Natural killer cell (primary cell): ENCODE measurements at regions not wholly inside any gene's neighbourhood (a gene's known extent, or its start where the extent isn't known, plus 50 kb on each side); places are given as distances from the start of the nearest gene placed in this dataset.

Source experiments
- ATAC-seq, 3 donors: fragments of 150-1000 bp in 2 of 3; fragments of 200-7000 bp in 1 of 3; cut with Tn5 transposase; 1 replicate in 1 of 3; 2 replicates in 2 of 3; pipeline ENCODE4 v1.10.0; 2021; ENCODE audit warnings: mild to moderate bottlenecking in 2 of 3, moderate library complexity in 2 of 3
- DNase-seq, 2 donors: peaks; one replicate each; pipeline versions ENCODE4 v3.0.0 to v3.0.0-alpha.2; 2013 to 2021; ENCODE audit warnings: mixed read lengths in 1 of 2
- H3K27ac ChIP-seq: one replicate; pipeline ENCODE4 v1.5.1; 2013; ENCODE audit warnings: mild to moderate bottlenecking, low read length
- H3K27me3 ChIP-seq: one replicate; pipeline ENCODE4 v1.6.1; 2013; ENCODE audit warnings: low read length; ENCODE audit not compliant: control insufficient read depth, insufficient read depth
- H3K36me3 ChIP-seq: one replicate; pipeline ENCODE4 v1.6.1; 2013; ENCODE audit warnings: low read length; ENCODE audit not compliant: control insufficient read depth, insufficient read depth
- H3K4me1 ChIP-seq: one replicate; pipeline ENCODE4 v1.6.1; 2013; ENCODE audit warnings: low read length; ENCODE audit not compliant: control insufficient read depth, insufficient read depth
- H3K4me3 ChIP-seq: one replicate; pipeline ENCODE4 v1.5.1; 2013; ENCODE audit warnings: low read length
- H3K9me3 ChIP-seq: one replicate; pipeline ENCODE4 v1.6.1; 2013; ENCODE audit warnings: low read length; ENCODE audit not compliant: control insufficient read depth, insufficient read depth
- H3K27ac Mint-ChIP-seq, 2 donors: one replicate each; pipeline ENCODE4 v1.8.0; 2022; ENCODE audit warnings: mild to moderate bottlenecking in 2 of 2, mixed read lengths in 2 of 2, moderate library complexity in 1 of 2
- H3K27me3 Mint-ChIP-seq, 2 donors: one replicate each; pipeline ENCODE4 v1.8.0; 2022; ENCODE audit warnings: low read depth in 2 of 2, mixed read lengths in 2 of 2
- H3K36me3 Mint-ChIP-seq: one replicate; pipeline ENCODE4 v1.8.0; 2022; ENCODE audit warnings: mixed read lengths
- H3K4me1 Mint-ChIP-seq, 2 donors: one replicate each; pipeline ENCODE4 v1.8.0; 2022; ENCODE audit warnings: mixed read lengths in 2 of 2
- H3K4me3 Mint-ChIP-seq: one replicate; pipeline ENCODE4 v1.8.0; 2022; ENCODE audit warnings: mild to moderate bottlenecking, moderate library complexity, mixed read lengths
- H3K9me3 Mint-ChIP-seq, 2 donors: one replicate each; pipeline ENCODE4 v1.8.0; 2022; ENCODE audit warnings: mixed read lengths in 2 of 2
- WGBS: methylation state at CpG from one replicate; pipeline ENCODE4 v1.1.7; 2013; ENCODE audit warnings: missing lambda C conversion rate; ENCODE audit not compliant: insufficient coverage; 5-methylcytosine and 5-hydroxymethylcytosine counted together
- intact Hi-C: fragments of 100-400 bp; cut with micrococcal nuclease; formaldehyde crosslinking; loops from one replicate; pipeline ENCODE4 v1.14.2; 2022
- TF ChIP-seq, protein P1 (sequence below): fragments of 200-600 bp; IDR thresholded peaks from one replicate; pipeline ENCODE4 v1.8.0; 2022; ENCODE audit warnings: antibody characterized with exemption

DNA sequence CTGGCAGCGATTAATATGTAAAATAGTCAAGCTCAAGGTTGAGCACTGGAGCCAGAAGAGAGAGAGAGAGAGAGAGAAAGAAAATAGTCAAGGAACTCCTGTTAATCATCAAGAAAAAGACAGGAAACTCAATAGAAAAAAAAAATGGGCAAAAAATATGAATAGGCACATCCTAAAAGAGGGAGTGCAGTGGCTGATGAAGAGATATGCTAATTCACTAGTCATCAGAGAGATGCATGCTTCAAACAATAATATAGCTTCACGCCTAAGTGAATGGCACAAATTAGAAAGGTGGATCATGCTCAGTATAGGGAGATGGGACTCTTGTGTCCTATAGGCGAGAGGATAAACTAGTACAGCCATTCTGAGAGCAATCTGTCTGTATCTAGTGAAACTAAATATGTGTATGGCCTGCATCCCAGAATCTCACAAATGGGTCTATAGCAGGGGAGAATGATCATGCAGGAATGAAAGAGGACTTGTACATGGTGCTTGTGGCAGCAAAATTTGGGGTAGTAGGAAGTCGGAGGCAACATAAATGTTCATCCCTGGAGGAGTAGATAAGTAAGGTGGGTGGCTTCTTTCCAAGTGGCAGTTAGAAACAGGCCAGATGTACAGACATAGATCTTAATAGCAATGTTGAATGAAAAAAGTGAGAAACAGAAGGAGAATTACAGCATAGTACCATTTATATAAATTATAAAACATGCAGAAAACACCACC lies 176.8 kb downstream of the VEGFA start:
- H3K4me1 ChIP-seq, result no peaks in the 10 kb centered on the region
- no peak for ATAC-seq
- WGBS, result 89% methylated on average over 4 of the region's 4 CpGs
- no peaks in the 10 kb centered on the region for H3K27me3 ChIP-seq
- Mint-ChIP-seq H3K4me1 (no peaks in the 10 kb centered on the region), H3K9me3 (peaks cover 0 to 6% of the 10 kb centered on the region in 2 donors), H3K27me3 (peaks cover 0 to 2% of the 10 kb centered on the region in 2 donors), H3K36me3 (peaks cover 13% of the 10 kb centered on the region), H3K27ac (no peak overlapping the region), H3K4me3 (no peak overlapping the region)
- H3K9me3 ChIP-seq, result peaks cover 7% of the 10 kb centered on the region
- no peak overlapping the region for H3K4me3 ChIP-seq
- H3K27ac ChIP-seq, result no peak overlapping the region
- no peaks in the 10 kb centered on the region for H3K36me3 ChIP-seq
- TF ChIP-seq, protein P1, sequence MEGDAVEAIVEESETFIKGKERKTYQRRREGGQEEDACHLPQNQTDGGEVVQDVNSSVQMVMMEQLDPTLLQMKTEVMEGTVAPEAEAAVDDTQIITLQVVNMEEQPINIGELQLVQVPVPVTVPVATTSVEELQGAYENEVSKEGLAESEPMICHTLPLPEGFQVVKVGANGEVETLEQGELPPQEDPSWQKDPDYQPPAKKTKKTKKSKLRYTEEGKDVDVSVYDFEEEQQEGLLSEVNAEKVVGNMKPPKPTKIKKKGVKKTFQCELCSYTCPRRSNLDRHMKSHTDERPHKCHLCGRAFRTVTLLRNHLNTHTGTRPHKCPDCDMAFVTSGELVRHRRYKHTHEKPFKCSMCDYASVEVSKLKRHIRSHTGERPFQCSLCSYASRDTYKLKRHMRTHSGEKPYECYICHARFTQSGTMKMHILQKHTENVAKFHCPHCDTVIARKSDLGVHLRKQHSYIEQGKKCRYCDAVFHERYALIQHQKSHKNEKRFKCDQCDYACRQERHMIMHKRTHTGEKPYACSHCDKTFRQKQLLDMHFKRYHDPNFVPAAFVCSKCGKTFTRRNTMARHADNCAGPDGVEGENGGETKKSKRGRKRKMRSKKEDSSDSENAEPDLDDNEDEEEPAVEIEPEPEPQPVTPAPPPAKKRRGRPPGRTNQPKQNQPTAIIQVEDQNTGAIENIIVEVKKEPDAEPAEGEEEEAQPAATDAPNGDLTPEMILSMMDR, result no peak
- no peak for DNase-seq
- intact Hi-C loops, result no loop called here

DNA sequence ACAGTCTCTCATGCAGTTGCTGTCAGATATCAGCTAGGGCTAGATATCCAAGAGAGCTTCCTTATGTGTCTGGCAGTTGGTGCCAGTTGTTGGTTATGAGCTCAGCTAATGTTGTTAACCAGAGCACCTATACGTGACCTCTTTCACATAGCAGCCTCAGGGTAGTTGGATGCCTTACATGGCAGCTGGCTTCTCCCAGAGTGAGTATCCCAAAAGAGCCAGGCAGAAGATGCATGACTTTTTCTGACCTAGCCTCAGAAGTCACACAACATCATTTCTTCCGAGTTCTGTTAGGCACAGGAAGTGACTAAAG lies 175.7 kb downstream of the VEGFA start:
- H3K27me3 Mint-ChIP-seq, result peaks cover 0 to 2% of the 10 kb centered on the region in 2 donors
- no peak overlapping the region for H3K4me3 Mint-ChIP-seq
- Histone ChIP-seq H3K27ac (no peak overlapping the region), H3K27me3 (no peaks in the 10 kb centered on the region), H3K36me3 (no peaks in the 10 kb centered on the region), H3K4me1 (no peaks in the 10 kb centered on the region), H3K4me3 (no peak overlapping the region), H3K9me3 (peaks cover 7% of the 10 kb centered on the region)
- intact Hi-C loops, result no loop called here
- no peak overlapping the region for H3K27ac Mint-ChIP-seq
- ATAC-seq (no peak), DNase-seq (no peak)
- H3K36me3 Mint-ChIP-seq, result peaks cover 13% of the 10 kb centered on the region
- peaks cover 0 to 6% of the 10 kb centered on the region in 2 donors for H3K9me3 Mint-ChIP-seq
- TF ChIP-seq, protein P1, result no peak
- no peaks in the 10 kb centered on the region for H3K4me1 Mint-ChIP-seq
- 90% methylated on average over 1 of the region's 2 CpGs for WGBS

- H3K27ac ChIP-seq, result no peak overlapping the region
- H3K4me3 ChIP-seq, result no peak overlapping the region
- ATAC-seq (no peak), DNase-seq (no peak)
- H3K36me3 Mint-ChIP-seq, result peaks cover 13% of the 10 kb centered on the region
- no peaks in the 10 kb centered on the region for H3K36me3 ChIP-seq
- H3K9me3 ChIP-seq, result peaks cover 7% of the 10 kb centered on the region
- H3K4me1 ChIP-seq, result no peaks in the 10 kb centered on the region
- peaks cover 0 to 2% of the 10 kb centered on the region in 2 donors for H3K27me3 Mint-ChIP-seq
- H3K27me3 ChIP-seq, result no peaks in the 10 kb centered on the region
- H3K27ac Mint-ChIP-seq, result no peak overlapping the region
- 76% methylated on average over 1 of the region's 2 CpGs for WGBS
- intact Hi-C loops, result no loop called here
- H3K4me3 Mint-ChIP-seq, result no peak overlapping the region
- TF ChIP-seq, protein P1, result no peak
- no peaks in the 10 kb centered on the region for H3K4me1 Mint-ChIP-seq
- H3K9me3 Mint-ChIP-seq, result peaks cover 0 to 6% of the 10 kb centered on the region in 2 donors
Observed at GRCh38 chr6:43944908-43945767, 175.1 kb downstream of the VEGFA start.
